ENCODE measurements at regions not wholly inside any gene's neighbourhood (a gene's known extent, or its start where the extent isn't known, plus 50 kb on each side); places are given as distances from the start of the nearest gene placed in this dataset.

DNA sequence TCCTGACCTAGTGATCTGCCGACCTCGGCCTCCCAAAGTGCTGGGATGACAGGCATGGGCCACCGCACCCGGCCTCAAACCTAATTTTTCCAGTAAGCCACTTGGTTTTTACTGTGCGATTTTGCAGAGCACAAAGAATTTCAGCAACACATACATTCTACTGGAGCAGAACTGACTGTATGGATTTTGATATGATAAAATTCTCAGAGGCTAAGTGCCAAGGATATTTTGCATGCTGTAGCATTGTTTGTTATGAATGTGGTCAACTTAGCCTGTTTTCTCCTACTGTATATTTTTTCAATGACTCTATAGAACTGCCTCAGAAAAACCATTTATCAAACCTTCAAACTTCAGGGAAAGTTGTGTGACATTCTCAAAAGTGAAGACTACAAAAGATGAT is 89.2 kb downstream of the FAT3 start:
- no peaks in the 10 kb centered on the region for H3K9me2 ChIP-seq (ENCODE audit: insufficient read depth, low read length)
- no peak overlapping the region for H3K9ac ChIP-seq (ENCODE audit: low read length)
- TF ChIP-seq RAD21 (conservative IDR thresholded peaks at IDR 0.05) (no peak), SMC3 (conservative IDR thresholded peaks at IDR 0.05; ENCODE audit: poor library complexity) (no peak), EZH2 (IDR thresholded peaks at IDR 0.05; ENCODE audit: borderline replicate concordance, insufficient read depth, low read length, poor library complexity, severe bottlenecking) (no peak), POLR2AphosphoS5 (IDR thresholded peaks at IDR 0.05) (no peak), EP300 (conservative IDR thresholded peaks at IDR 0.05; ENCODE audit: poor library complexity, severe bottlenecking) (no peak), MXI1 (conservative IDR thresholded peaks at IDR 0.05; ENCODE audit: poor library complexity, severe bottlenecking) (no peak), TAF1 (IDR thresholded peaks at IDR 0.05; ENCODE audit: low read depth) (no peak)
- TF ChIP-seq, protein P1, sequence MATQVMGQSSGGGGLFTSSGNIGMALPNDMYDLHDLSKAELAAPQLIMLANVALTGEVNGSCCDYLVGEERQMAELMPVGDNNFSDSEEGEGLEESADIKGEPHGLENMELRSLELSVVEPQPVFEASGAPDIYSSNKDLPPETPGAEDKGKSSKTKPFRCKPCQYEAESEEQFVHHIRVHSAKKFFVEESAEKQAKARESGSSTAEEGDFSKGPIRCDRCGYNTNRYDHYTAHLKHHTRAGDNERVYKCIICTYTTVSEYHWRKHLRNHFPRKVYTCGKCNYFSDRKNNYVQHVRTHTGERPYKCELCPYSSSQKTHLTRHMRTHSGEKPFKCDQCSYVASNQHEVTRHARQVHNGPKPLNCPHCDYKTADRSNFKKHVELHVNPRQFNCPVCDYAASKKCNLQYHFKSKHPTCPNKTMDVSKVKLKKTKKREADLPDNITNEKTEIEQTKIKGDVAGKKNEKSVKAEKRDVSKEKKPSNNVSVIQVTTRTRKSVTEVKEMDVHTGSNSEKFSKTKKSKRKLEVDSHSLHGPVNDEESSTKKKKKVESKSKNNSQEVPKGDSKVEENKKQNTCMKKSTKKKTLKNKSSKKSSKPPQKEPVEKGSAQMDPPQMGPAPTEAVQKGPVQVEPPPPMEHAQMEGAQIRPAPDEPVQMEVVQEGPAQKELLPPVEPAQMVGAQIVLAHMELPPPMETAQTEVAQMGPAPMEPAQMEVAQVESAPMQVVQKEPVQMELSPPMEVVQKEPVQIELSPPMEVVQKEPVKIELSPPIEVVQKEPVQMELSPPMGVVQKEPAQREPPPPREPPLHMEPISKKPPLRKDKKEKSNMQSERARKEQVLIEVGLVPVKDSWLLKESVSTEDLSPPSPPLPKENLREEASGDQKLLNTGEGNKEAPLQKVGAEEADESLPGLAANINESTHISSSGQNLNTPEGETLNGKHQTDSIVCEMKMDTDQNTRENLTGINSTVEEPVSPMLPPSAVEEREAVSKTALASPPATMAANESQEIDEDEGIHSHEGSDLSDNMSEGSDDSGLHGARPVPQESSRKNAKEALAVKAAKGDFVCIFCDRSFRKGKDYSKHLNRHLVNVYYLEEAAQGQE (IDR thresholded peaks at IDR 0.05; ENCODE audit: borderline replicate concordance) = no peak
- TF ChIP-seq, protein P2, sequence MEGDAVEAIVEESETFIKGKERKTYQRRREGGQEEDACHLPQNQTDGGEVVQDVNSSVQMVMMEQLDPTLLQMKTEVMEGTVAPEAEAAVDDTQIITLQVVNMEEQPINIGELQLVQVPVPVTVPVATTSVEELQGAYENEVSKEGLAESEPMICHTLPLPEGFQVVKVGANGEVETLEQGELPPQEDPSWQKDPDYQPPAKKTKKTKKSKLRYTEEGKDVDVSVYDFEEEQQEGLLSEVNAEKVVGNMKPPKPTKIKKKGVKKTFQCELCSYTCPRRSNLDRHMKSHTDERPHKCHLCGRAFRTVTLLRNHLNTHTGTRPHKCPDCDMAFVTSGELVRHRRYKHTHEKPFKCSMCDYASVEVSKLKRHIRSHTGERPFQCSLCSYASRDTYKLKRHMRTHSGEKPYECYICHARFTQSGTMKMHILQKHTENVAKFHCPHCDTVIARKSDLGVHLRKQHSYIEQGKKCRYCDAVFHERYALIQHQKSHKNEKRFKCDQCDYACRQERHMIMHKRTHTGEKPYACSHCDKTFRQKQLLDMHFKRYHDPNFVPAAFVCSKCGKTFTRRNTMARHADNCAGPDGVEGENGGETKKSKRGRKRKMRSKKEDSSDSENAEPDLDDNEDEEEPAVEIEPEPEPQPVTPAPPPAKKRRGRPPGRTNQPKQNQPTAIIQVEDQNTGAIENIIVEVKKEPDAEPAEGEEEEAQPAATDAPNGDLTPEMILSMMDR (IDR thresholded peaks at IDR 0.05; ENCODE audit: poor library complexity, severe bottlenecking) = no peak
- H2AFZ ChIP-seq (ENCODE audit: low read depth, low read length) = no peak overlapping the region
- peaks cover 5% of the 10 kb centered on the region for H3K79me2 ChIP-seq (replicated peaks; ENCODE audit: insufficient read depth, low read length)
- no peaks in the 10 kb centered on the region for H3K27me3 ChIP-seq (ENCODE audit: insufficient read depth, low read depth, low read length)
- no peaks in the 10 kb centered on the region for H4K20me1 ChIP-seq (ENCODE audit: insufficient read depth)
- no peak overlapping the region for H3K4me3 ChIP-seq (ENCODE audit: low read length)
- H3K9me3 ChIP-seq (ENCODE audit: low read length) = no peaks in the 10 kb centered on the region
- no peaks in the 10 kb centered on the region for H3K36me3 ChIP-seq (ENCODE audit: insufficient read depth, low read length)
- H3K27ac ChIP-seq (ENCODE audit: low read length) = no peak overlapping the region
- no peak overlapping the region for H3K4me2 ChIP-seq (ENCODE audit: low read length)
- no peaks in the 10 kb centered on the region for H3F3A ChIP-seq (ENCODE audit: insufficient read depth, low read length, poor library complexity, severe bottlenecking)

DNA sequence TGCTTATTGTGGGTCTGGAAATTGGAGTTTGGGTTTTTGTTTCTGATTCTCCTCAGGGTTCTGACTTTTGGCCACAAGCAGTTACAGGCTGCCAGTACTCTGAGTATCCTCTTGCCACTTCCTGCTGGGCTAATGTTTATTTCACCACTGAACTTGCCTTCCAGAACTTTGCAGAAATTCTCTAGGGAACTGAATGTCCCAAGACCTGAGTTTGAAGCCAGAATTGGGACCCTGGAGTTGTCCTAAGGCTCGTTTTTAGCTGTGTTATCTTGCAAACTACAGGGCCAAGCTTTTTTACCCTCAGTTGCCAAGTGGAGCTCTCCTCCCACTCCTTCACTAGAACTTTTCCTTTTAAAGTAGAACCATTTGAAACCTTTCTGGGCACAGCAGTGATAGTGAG is 89.9 kb downstream of the FAT3 start:
- Histone ChIP-seq H3K4me3 (ENCODE audit: low read length) (no peak overlapping the region), H4K20me1 (ENCODE audit: insufficient read depth) (no peaks in the 10 kb centered on the region), H3F3A (ENCODE audit: insufficient read depth, low read length, poor library complexity, severe bottlenecking) (no peaks in the 10 kb centered on the region), H2AFZ (ENCODE audit: low read depth, low read length) (no peak overlapping the region), H3K27me3 (ENCODE audit: insufficient read depth, low read depth, low read length) (no peaks in the 10 kb centered on the region), H3K27ac (ENCODE audit: low read length) (no peak overlapping the region), H3K9me2 (ENCODE audit: insufficient read depth, low read length) (no peaks in the 10 kb centered on the region), H3K9me3 (ENCODE audit: low read length) (no peaks in the 10 kb centered on the region), H3K36me3 (ENCODE audit: insufficient read depth, low read length) (no peaks in the 10 kb centered on the region), H3K79me2 (replicated peaks; ENCODE audit: insufficient read depth, low read length) (no peaks in the 10 kb centered on the region), H3K4me2 (ENCODE audit: low read length) (no peak overlapping the region), H3K9ac (ENCODE audit: low read length) (no peak overlapping the region)
- no peak for TF ChIP-seq RAD21 (conservative IDR thresholded peaks at IDR 0.05)

Measured in neural cell (in vitro differentiated cells).